ENCODE measurements at regions not wholly inside any gene's neighbourhood (a gene's known extent, or its start where the extent isn't known, plus 50 kb on each side); places are given as distances from the start of the nearest gene placed in this dataset.
A peak's percentile ranks its signal among the peaks of the same experiment; 100 is the strongest.

DNA sequence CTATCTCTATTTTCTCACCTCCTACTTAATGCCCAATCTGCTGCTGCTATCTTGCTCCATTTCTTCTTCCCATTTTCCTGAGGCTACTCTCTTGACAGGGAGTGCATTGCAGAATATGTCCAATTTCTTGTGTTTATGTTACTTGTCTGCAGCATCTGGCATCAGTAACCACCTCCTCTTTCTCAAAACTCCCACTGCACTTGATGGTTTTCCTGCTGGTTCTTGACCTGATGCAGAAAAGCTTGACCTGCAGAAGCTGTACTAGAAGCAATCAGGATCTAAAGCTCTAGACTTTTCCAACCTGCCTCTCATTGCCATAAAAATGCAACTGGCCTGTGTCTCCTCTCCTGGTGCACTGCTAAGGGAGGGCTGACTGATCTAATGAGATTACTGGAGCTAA lies 287.8 kb downstream of the ZEB1 start:
- DNase-seq (ENCODE audit: low read depth in 2 of 2), result no peak

DNA sequence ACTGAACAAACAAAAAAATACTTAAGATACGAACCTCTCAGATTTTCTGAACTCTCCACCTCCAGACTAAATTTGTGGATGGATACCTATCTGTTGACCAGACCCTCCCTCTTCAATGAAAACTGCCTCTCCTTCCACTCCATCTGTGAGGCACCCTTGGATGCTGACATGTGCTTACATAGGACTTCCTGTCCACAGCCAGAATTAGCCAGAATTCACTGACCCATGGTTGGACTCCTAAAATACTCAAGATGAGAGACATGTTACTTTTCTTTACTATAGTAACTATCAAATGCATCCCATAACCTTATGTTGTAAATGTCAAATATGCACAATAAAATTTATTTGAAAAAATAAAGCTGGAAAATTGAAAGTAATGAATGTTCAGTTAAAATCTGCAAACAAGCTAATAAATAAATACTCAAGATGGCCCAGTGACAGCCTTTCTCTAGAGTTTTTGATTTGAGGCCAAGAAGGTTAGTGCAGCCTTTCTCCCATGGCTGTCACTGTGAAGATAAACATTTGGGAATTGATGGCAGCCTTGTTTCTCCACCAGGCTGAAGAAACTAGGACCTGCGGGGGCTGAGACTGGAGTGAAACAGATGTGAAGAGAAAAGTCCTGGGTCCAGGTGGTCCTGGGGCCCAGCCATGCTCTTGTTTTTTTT lies 287.0 kb downstream of the ZEB1 start:
- DNase-seq (ENCODE audit: low read depth in 2 of 2), result no peak

DNA sequence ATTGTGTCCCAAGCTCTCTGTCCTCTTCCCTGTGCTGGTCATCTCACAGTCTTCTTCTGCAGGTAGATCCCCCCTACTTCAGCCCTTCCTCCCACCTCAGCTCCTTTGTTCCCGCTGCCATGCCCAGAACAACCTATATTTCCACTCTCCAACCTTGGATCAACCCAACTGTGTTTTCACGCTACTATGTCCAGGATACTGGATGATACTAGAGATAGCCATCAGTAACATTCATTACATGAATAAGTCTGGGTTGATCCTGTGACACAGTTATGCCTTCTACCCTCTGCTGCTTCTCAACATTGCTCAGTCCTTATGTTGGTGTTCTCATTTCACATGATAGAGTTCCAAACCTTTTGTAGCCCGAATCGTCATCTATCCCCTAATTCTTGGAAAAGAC lies 286.4 kb downstream of the ZEB1 start:
- no peak for DNase-seq (ENCODE audit: low read depth in 2 of 2)

DNA sequence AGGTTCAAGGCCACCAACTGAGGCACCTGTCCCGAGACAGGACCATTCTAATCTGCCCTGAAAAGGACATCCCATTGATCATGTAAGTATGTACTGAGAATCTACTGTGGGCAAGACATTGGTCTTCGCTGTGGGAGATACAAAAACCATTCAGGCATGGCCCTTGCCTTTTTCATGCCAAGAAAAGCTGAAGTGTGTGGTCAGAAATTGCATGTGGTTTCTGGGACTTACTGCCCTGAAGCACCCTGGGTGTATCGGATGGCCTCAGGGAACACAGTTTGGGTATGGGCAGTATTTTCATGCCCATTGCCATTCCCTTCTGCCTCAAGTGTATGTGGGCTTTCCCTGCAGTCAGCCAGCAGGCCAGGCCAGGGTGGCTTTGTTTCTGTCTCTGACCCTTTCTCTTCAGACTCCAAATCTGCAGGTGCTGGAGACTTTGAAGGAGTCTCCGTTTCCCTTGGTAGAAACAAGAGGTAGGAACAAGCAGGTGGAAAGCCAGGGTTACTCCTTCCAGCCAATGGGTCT lies 285.7 kb downstream of the ZEB1 start:
- DNase-seq (ENCODE audit: low read depth in 2 of 2), result no peak

DNA sequence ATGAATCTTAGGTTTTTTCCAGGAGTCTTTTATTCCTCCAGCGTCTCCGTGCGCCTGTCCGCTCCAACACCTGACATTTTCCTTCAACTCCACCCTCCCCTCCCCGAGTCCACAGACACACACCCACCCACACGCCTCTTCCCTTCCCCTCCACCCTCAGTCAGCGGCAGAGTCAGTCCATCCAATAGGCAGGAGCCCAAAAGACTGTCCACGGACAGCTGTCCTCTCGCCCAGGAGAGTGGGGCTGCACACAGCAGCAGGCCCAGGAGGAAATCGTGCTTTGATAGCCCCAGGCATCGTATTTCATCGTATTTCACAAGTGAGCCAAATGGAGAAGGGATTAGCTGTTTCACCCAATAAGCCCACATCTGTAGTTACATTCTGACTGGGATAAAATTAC lies 285.1 kb downstream of the ZEB1 start:
- DNase-seq (ENCODE audit: low read depth in 2 of 2), result no peak

DNA sequence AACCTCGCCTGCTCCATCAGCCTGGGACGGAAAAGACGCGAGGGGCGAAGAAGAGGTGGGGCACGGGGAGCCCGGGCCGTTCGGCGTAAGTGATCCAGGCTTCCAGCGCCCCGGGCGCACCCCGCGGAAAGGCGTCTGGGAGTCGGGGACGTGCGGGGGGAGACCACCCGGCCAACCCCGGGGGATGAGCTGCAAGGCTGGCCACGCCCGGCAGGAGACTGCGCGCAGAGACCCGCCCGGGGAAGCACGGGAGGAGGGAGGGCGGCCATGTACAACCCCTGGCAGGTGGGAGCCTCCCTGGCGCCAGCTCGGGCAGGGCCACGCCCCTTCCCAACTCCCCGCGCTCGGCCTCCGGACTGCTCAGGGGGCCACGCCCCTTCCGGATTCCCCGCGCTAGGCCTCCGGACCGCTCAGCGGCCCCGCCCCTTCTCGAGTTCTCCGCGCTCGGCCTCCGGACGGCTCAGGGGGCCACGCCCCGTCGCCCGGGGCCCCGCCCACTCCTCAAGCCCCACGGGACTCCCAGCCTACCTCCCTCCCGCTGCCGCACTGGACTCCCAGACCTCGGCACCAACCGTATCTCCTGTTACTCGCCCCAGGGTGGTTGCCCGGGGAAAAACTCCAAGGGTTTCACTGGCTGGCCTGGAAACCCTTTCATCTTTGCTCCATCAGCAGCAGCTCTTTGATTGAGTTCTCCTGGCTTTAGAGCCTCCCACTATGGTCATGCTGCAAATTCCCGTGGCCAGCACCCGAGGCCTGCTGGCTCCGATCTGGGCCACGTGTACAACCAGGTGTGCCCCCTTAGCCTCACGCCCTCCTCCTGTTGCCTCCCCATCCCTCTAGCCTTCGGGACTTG lies 284.4 kb downstream of the ZEB1 start:
- peak; percentile 56 to 90 for DNase-seq (ENCODE audit: low read depth in 2 of 2)

DNA sequence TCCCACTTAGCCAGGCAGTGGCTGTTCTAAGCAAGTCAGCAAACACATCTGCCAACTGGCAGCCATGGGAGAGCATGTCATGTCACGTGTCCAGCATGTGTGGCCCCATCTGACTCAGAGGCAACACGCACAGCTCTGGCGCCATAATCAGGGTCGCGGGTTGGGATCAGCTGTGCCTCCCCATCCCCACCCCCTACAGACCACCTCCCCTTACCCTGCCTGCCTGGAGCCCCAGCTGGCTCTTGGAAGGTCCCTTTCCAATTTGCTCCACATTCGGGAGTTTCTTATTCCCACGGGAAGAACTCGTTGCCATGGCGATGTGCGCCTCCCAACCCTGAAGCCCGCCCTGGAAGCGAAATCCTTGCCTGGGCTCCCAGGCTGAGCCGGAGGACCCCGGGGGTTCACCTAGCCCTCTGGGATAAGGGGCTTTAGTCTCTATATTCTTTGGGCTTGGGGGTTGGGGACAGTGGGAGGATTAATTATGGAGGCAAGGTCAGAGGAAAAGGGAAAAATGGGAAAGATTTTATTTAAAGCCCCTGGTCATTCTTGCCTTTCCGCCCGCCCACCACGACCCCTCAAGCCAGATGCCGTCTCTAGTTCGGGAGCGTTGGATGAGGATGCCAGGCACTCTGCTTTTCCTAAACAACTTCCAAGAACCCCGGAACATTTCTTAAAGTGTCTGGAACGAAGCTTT lies 283.7 kb downstream of the ZEB1 start:
- no peak for DNase-seq (ENCODE audit: low read depth in 2 of 2)

DNA sequence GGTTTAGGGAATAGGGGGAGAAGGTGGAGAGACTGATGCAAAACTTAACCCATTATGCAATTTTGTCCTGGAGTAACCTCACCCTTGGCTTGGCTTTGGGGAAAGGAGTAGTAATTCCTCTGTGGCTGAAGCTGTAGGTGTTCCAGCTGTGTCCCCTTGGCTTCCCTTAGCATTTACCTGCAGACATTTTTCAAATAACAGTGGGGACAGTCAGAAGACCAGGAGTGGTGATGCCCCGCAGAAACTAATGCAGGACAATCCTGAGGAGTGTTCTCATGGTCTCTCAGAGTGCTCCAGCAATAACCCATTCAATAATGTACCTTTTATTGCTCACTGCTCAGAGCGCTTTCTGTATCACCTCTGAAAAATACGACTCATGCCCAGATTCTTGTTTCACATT lies 282.1 kb downstream of the ZEB1 start:
- DNase-seq (ENCODE audit: low read depth in 2 of 2), result no peak

DNA sequence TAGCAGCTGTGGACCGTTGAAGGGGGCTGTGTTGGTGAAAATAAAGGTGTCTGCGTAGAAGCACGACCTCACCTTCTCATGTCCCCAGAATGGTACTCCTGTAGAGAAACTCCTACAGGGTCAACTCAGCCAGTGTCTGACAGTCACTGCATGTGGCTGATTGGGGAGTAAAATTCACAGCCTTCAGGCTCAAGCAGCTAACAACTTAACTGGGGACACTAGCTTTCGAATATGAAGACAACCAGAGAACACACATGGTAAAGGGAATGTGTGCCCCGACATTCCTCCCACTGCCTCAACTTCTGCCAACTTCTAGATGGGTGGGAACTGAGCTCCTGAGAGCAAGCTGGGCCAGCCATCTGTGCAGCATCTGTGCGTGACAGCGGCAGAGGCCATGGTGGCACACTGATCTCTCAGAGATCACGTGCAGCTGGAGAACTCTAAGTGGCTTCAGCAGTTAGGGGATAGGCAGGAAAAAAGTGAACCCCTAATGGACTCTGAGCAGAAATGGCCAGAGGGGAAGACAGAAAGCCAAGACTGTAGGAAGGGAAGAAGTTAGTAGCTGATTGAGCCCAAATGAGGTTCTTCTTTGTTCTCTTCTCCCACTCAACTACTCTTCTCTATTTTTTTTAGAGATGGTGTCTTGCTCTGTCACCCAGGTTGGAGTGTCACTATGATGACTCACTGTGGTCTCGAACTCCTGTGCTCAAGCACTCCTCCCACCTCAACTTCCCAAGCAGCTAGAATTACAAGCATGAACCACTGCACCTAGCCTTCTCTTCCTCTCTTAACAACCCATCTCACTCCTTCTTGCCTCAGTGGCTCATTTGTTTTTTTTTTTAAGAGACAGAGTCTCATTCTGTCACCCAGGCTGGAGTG lies 280.8 kb downstream of the ZEB1 start:
- no peak for DNase-seq (ENCODE audit: low read depth in 2 of 2)

DNA sequence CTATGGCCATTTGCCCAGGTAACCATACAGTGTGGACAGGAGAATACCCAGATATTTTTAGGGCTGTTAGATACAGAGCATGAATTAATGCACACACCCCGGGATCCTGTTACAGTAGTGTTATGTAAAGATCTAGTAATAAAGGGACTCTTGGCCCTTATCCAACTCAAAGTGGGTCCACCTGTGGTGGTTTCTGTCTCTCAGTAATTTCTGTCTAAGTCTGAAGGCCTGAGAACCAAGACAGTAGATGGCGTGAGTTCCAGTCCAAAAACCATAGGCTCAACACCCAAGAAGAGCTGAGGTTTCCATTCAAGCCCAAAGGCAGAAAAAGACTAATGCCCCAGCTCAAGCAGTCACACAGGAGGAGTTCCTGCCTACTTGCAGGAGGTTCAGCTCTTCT lies 277.7 kb downstream of the ZEB1 start:
- DNase-seq (ENCODE audit: low read depth in 2 of 2), result no peak

DNA sequence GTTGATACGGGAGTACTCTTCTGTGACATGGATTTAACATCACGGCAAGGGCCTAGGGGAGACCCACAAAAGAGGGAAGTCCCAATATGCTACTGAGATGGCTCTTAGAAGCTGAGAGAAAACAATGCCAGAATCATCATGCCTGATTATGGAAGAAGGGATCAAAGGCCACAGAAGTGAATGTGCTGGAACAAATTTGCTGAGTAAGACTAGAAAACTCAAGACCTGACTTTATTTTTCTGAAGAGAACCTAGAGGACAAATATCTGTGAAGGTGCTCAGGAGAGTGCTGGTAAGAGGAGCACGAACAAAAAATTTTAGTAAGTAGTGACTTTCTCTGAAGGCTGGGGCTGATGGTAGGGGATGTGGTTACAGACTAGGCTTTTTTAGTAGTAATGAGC lies 277.0 kb downstream of the ZEB1 start:
- DNase-seq (ENCODE audit: low read depth in 2 of 2), result no peak

DNA sequence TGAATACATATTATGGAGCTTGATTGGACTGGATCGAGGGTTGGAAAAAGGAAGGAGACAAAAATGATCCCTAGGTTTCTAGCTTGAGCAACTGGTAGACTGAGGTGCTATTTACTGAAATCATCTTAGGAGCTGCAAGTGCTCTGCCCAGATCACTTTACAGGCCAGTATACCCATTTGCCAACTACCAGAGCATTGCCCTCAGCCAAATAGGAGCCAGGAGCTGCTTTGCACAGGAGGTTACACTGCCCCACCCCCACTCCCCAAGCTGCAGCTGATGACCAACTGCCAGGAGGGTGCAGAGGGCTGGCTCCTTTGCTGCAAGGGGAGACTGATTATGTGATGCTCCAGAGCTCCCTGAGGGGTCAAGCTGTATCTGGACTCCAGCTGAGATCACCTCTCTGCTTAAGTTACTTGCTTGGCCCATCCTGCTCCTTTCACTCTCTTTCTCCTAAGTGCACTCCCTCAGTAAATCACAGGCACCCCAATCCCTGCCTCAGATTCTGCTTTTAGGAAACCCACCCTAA lies 275.4 kb downstream of the ZEB1 start:
- no peak for DNase-seq (ENCODE audit: low read depth in 2 of 2)

DNA sequence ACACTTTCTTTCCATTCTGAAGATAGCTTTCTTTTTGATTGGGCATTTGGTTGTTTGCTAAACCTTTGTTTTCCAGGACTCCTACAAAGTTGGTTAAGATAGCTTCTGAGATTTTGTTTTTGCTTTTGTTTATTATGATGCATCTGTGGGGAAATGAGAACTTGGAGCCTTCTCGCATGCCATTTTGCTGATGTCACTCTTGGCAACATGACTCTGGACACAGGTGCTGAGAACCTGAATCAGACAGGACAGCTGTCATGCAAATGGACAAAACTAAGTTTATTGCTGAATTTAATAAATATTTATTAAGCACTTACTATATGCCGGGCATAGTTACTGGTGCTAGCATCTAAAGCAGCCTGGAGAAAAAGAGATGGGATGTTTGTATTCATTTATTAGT lies 274.1 kb downstream of the ZEB1 start:
- no peak for DNase-seq (ENCODE audit: low read depth in 2 of 2)

DNA sequence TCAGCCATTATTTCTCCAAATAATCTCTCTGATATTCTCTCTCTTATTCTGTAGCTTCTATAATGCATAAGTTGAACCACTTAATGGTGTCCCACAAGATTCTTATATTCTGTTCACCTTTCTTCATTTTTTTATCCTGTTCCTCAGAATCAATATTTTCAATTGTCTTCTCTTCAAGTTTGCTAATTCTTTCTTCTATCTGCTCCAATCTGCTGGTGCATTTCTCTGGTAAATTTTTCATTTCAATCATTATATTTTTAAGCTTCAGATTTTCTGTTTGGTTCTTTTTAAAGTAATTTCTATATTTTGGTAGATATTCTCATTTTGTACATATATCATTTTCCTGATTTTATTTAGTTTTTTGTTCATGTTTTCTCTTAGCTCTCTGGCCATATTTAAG lies 272.6 kb downstream of the ZEB1 start:
- DNase-seq (ENCODE audit: low read depth in 2 of 2), result no peak

DNA sequence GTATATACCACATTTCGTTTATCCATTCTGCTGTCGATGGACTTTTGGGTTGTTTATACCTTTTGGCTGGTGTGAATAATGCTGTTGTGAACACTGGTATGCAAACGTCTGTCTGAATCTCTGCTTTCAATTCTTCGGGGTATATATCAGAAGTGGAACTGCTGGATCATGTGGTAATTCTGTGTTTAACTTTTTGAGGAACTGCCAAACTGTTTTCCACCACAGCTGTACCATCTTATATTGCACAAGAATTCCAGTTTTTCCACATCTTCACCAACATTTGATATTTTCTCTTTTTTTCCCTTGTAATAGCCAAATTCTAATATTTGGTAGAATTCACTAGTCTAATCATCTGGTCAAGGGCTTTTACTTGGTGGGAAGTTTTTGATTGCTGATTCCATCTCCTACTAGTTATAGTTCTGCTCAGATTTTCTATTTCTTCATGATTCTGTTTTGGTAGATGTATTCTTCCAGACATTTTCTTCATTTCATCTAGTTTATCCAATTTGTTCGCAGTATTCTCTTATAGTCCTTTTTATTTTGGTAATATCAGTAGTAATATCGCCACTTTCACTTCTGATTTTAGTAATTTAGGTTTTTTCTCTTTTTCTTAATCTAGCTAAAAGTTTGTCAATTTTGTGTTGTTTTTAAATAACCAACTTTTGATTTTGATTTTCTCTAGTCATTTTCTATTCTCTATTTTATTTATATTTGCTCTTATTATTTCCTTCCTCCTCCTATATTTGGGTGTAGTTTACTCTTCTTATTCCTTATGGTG lies 271.2 kb downstream of the ZEB1 start:
- DNase-seq (ENCODE audit: low read depth in 2 of 2), result no peak

DNA sequence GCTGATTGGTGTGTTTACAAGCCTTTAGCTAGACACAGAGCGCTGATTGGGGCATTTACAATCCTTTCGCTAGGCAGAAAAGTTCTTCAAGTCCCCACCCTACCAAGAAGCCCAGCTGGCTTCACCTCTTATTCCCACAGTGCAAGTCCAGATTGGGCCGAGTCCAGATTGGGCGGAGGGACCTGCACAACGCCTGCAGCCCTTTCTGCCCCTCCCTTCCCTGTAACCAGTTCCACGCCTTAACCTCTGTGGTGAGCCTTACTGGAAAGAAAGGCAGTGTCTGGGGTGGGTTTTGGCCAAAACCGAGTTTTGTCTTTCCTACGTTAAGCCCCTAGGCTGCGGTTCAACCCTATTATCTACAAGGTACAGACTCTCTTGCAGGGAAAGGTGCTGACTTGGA lies 268.7 kb downstream of the ZEB1 start:
- no peak for DNase-seq (ENCODE audit: low read depth in 2 of 2)

DNA sequence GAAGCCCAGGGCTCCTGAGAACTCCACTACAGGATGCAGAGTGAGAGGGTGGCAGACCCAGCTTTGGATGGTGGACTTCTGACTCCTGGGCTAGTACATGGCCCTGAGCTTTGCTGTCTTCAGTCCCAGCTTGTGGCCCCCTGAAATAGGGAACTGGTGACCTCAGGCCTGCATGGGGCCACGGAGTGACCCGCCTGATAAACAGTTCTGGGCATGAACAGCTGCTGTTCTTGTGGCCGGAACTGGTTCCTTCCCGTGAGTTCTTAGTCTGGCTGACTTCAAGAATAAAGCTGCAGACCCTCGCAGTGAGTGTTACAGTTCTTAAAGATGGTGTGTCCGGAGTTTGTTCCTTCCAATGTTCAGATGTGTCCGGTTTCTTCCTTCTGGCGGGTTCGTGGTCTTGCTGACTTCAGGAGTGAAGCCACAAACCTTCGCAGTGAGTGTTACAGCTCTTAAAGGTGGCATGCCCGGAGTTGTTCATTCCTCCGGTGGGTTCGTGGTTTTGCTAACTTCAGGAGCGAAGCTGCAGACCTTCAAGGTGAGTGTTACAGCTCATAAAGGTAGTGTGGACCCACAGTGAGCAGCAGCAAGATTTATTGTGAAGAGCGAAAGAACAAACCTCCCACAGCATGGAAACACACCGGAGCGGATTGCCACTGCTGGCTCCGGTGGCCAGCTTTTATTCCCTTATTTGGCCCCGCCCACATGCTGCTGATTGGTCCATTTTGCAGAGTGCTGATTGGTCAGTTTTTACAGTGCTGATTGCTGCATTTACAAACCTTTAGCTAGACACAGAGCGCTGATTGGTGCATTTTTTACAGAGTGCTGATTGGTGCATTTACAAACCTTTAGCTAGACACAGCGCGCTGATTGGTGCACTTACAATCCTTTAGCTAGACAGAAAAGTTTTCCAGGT lies 268.0 kb downstream of the ZEB1 start:
- no peak for DNase-seq (ENCODE audit: low read depth in 2 of 2)

DNA sequence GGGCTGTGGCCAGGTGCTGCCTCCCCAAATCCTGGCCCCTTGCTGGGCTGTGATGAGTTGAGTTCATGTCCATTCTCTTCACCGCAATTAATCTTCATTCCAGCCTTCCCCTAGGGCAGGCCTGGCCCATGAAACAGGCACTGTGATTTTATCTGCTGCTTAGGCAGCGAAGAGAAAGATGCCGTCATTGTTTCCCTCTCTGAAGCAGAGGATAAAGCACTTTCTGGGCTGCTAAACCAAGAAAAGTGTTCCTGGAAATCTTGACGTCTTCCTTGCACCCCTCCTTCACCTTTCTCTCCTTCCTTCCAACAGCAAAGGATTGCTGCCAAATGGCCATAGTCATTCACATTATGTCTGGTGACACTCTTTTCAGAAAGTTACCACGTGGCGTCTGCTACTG lies 265.9 kb downstream of the ZEB1 start:
- DNase-seq (ENCODE audit: low read depth in 2 of 2), result no peak

DNA sequence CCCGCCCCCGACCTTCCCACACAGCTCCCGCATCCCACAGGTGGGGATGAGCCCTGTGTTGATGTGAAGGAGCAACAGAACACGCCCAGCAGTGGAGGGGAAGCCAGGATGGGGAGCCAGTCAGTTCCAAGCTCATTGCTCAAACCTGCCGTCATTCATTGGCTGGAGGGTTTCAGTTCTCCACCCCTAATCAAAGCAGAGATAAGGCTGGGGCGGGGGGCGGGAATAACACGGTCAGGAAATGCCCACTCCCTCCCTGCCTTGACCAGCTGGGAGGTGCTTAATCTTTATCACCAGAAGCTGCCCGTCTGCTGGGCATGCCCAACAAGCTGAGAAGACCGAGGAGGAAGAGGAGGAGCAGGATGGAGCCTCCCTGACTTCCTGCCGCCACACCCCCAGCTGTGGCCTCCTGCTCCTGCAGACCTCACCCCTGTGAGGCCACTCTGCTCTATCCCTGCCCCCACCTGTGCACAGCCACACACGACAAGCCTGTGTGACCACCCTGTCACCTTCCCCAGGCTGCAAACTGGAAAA lies 265.1 kb downstream of the ZEB1 start:
- no peak for DNase-seq (ENCODE audit: low read depth in 2 of 2)

Data from stimulated activated CD4-positive, alpha-beta T cell treated with anti-CD3 and anti-CD28 coated beads, Interleukin-12 subunit alpha, Interleukin-12 subunit beta, amount 100 ng/mL, for 24 hours (primary cell).